ENCODE measurements at regions not wholly inside any gene's neighbourhood (a gene's known extent, or its start where the extent isn't known, plus 50 kb on each side); places are given as distances from the start of the nearest gene placed in this dataset.
"Not testable (repeated sequence)": the region's sequence is repeated elsewhere in the genome, so short reads cannot be mapped to it uniquely, and the experiment has no call there.

GRCh38 chr1:112829691-112830090, 114.6 kb upstream of the PPM1J start:
- not testable (repeated sequence) for H3K4me2 ChIP-seq (ENCODE audit: insufficient read depth, low read length, poor library complexity, severe bottlenecking); H3K4me3 ChIP-seq (ENCODE audit: low read length in 2 of 2); H3K18ac ChIP-seq (ENCODE audit: low read length); H3K9ac ChIP-seq (ENCODE audit: low read depth, low read length, poor library complexity); H3K27me3 ChIP-seq (ENCODE audit: control insufficient read depth in 3 of 3, insufficient read depth in 3 of 3, low read depth in 1 of 3, low read length in 3 of 3); H2BK15ac ChIP-seq (ENCODE audit: low read length); H2AFZ ChIP-seq (ENCODE audit: low read length); H4K91ac ChIP-seq (ENCODE audit: low read depth, low read length, poor library complexity); H3K4ac ChIP-seq (ENCODE audit: low read length); H3K23ac ChIP-seq (ENCODE audit: low read depth, low read length, poor library complexity); H2BK120ac ChIP-seq (ENCODE audit: low read depth, low read length); H3K36me3 ChIP-seq (replicated peaks in 1 of 2; ENCODE audit: control insufficient read depth in 2 of 2, insufficient read depth in 2 of 2, low read length in 2 of 2); H3K27ac ChIP-seq (replicated peaks; ENCODE audit: low read length); H4K8ac ChIP-seq (ENCODE audit: low read depth, low read length); H3K4me1 ChIP-seq (ENCODE audit: control insufficient read depth in 2 of 2, insufficient read depth in 1 of 2, low read depth in 1 of 2, low read length in 2 of 2); H3K79me1 ChIP-seq (ENCODE audit: low read depth, low read length); H3K14ac ChIP-seq (ENCODE audit: low read length); H2AK5ac ChIP-seq (ENCODE audit: low read depth, low read length); H2BK12ac ChIP-seq (ENCODE audit: low read length); DNase-seq (ENCODE audit: low spot score); H2BK5ac ChIP-seq (ENCODE audit: low read length); H3K9me3 ChIP-seq (replicated peaks in 1 of 2; ENCODE audit: control insufficient read depth in 2 of 2, insufficient read depth in 1 of 2, low read depth in 1 of 2, low read length in 2 of 2)
- no CpG with 5 or more reads among the region's 3 CpGs for WGBS, 2 donors (ENCODE audit: extremely low coverage in 2 of 2, insufficient read length in 2 of 2, insufficient replicate concordance in 1 of 2)

GRCh38 chr1:112828716-112829115, 113.6 kb upstream of the PPM1J start:
- Histone ChIP-seq H3K14ac (ENCODE audit: low read length) (no peak overlapping the region), H3K18ac (ENCODE audit: low read length) (no peak overlapping the region), H4K91ac (ENCODE audit: low read depth, low read length, poor library complexity) (no peak overlapping the region), H3K27ac (replicated peaks; ENCODE audit: low read length) (no peak overlapping the region), H3K23ac (ENCODE audit: low read depth, low read length, poor library complexity) (no peak overlapping the region), H3K9me3 (replicated peaks in 1 of 2; ENCODE audit: control insufficient read depth in 2 of 2, insufficient read depth in 1 of 2, low read depth in 1 of 2, low read length in 2 of 2) (no peaks in the 10 kb centered on the region), H3K4ac (ENCODE audit: low read length) (no peak overlapping the region), H2BK12ac (ENCODE audit: low read length) (no peak overlapping the region), H3K4me2 (ENCODE audit: insufficient read depth, low read length, poor library complexity, severe bottlenecking) (no peak overlapping the region), H3K4me1 (ENCODE audit: control insufficient read depth in 2 of 2, insufficient read depth in 1 of 2, low read depth in 1 of 2, low read length in 2 of 2) (no peaks in the 10 kb centered on the region), H2AK5ac (ENCODE audit: low read depth, low read length) (no peak overlapping the region), H3K27me3 (ENCODE audit: control insufficient read depth in 3 of 3, insufficient read depth in 3 of 3, low read depth in 1 of 3, low read length in 3 of 3) (peaks cover 0 to 3% (median 0%) of the 10 kb centered on the region in 3 experiments), H4K8ac (ENCODE audit: low read depth, low read length) (no peak overlapping the region), H3K79me1 (ENCODE audit: low read depth, low read length) (no peaks in the 10 kb centered on the region), H2BK120ac (ENCODE audit: low read depth, low read length) (no peak overlapping the region), H3K9ac (ENCODE audit: low read depth, low read length, poor library complexity) (no peak overlapping the region), H3K36me3 (replicated peaks in 1 of 2; ENCODE audit: control insufficient read depth in 2 of 2, insufficient read depth in 2 of 2, low read length in 2 of 2) (no peaks in the 10 kb centered on the region), H2BK5ac (ENCODE audit: low read length) (no peak overlapping the region), H2AFZ (ENCODE audit: low read length) (no peak overlapping the region), H2BK15ac (ENCODE audit: low read length) (no peak overlapping the region), H3K4me3 (ENCODE audit: low read length in 2 of 2) (no peak overlapping the region)
- WGBS, 2 donors (ENCODE audit: extremely low coverage in 2 of 2, insufficient read length in 2 of 2, insufficient replicate concordance in 1 of 2): no CpG with 5 or more reads among the region's 2 CpGs
- no peak for DNase-seq (ENCODE audit: low spot score)

GRCh38 chr1:112827391-112827790, 112.3 kb upstream of the PPM1J start:
- H2BK12ac ChIP-seq (ENCODE audit: low read length); H3K9ac ChIP-seq (ENCODE audit: low read depth, low read length, poor library complexity); H3K79me1 ChIP-seq (ENCODE audit: low read depth, low read length); H4K91ac ChIP-seq (ENCODE audit: low read depth, low read length, poor library complexity); H3K14ac ChIP-seq (ENCODE audit: low read length); H2AK5ac ChIP-seq (ENCODE audit: low read depth, low read length); H3K4me1 ChIP-seq (ENCODE audit: control insufficient read depth in 2 of 2, insufficient read depth in 1 of 2, low read depth in 1 of 2, low read length in 2 of 2); H3K9me3 ChIP-seq (replicated peaks in 1 of 2; ENCODE audit: control insufficient read depth in 2 of 2, insufficient read depth in 1 of 2, low read depth in 1 of 2, low read length in 2 of 2); H3K18ac ChIP-seq (ENCODE audit: low read length); H3K23ac ChIP-seq (ENCODE audit: low read depth, low read length, poor library complexity); H3K4ac ChIP-seq (ENCODE audit: low read length); H3K4me3 ChIP-seq (ENCODE audit: low read length in 2 of 2); H4K8ac ChIP-seq (ENCODE audit: low read depth, low read length); H2BK15ac ChIP-seq (ENCODE audit: low read length); H2BK5ac ChIP-seq (ENCODE audit: low read length); H2BK120ac ChIP-seq (ENCODE audit: low read depth, low read length); H3K4me2 ChIP-seq (ENCODE audit: insufficient read depth, low read length, poor library complexity, severe bottlenecking); H3K27me3 ChIP-seq (ENCODE audit: control insufficient read depth in 3 of 3, insufficient read depth in 3 of 3, low read depth in 1 of 3, low read length in 3 of 3); H3K27ac ChIP-seq (replicated peaks; ENCODE audit: low read length); DNase-seq (ENCODE audit: low spot score); H2AFZ ChIP-seq (ENCODE audit: low read length); H3K36me3 ChIP-seq (replicated peaks in 1 of 2; ENCODE audit: control insufficient read depth in 2 of 2, insufficient read depth in 2 of 2, low read length in 2 of 2): not testable (repeated sequence)
- WGBS, 2 donors (ENCODE audit: extremely low coverage in 2 of 2, insufficient read length in 2 of 2, insufficient replicate concordance in 1 of 2): no CpG with 5 or more reads among the region's 1 CpG

GRCh38 chr1:112826217-112826944, 111.2 kb upstream of the PPM1J start:
- H2AK5ac ChIP-seq (ENCODE audit: low read depth, low read length): no peak overlapping the region
- H3K23ac ChIP-seq (ENCODE audit: low read depth, low read length, poor library complexity): no peak overlapping the region
- H3K14ac ChIP-seq (ENCODE audit: low read length): no peak overlapping the region
- H3K27ac ChIP-seq (replicated peaks; ENCODE audit: low read length): no peak overlapping the region
- no peak overlapping the region for H2AFZ ChIP-seq (ENCODE audit: low read length)
- H3K4me2 ChIP-seq (ENCODE audit: insufficient read depth, low read length, poor library complexity, severe bottlenecking): no peak overlapping the region
- no peak overlapping the region for H3K4ac ChIP-seq (ENCODE audit: low read length)
- no peak overlapping the region for H2BK5ac ChIP-seq (ENCODE audit: low read length)
- no peak overlapping the region for H2BK120ac ChIP-seq (ENCODE audit: low read depth, low read length)
- no peak overlapping the region for H3K18ac ChIP-seq (ENCODE audit: low read length)
- peaks cover 0 to 9% of the 10 kb centered on the region in 2 donors for H3K4me1 ChIP-seq (ENCODE audit: control insufficient read depth in 2 of 2, insufficient read depth in 1 of 2, low read depth in 1 of 2, low read length in 2 of 2)
- peaks cover 0 to 3% (median 0%) of the 10 kb centered on the region in 3 experiments for H3K27me3 ChIP-seq (ENCODE audit: control insufficient read depth in 3 of 3, insufficient read depth in 3 of 3, low read depth in 1 of 3, low read length in 3 of 3)
- no peak overlapping the region for H2BK15ac ChIP-seq (ENCODE audit: low read length)
- H3K9ac ChIP-seq (ENCODE audit: low read depth, low read length, poor library complexity): no peak overlapping the region
- no CpG with 5 or more reads among the region's 16 CpGs for WGBS, 2 donors (ENCODE audit: extremely low coverage in 2 of 2, insufficient read length in 2 of 2, insufficient replicate concordance in 1 of 2)
- no peak for DNase-seq (ENCODE audit: low spot score)
- no peak overlapping the region for H4K91ac ChIP-seq (ENCODE audit: low read depth, low read length, poor library complexity)
- H3K36me3 ChIP-seq (replicated peaks in 1 of 2; ENCODE audit: control insufficient read depth in 2 of 2, insufficient read depth in 2 of 2, low read length in 2 of 2): no peaks in the 10 kb centered on the region
- no peak overlapping the region for H3K4me3 ChIP-seq (ENCODE audit: low read length in 2 of 2)
- H3K79me1 ChIP-seq (ENCODE audit: low read depth, low read length): no peaks in the 10 kb centered on the region
- no peaks in the 10 kb centered on the region for H3K9me3 ChIP-seq (replicated peaks in 1 of 2; ENCODE audit: control insufficient read depth in 2 of 2, insufficient read depth in 1 of 2, low read depth in 1 of 2, low read length in 2 of 2)
- H2BK12ac ChIP-seq (ENCODE audit: low read length): no peak overlapping the region
- no peak overlapping the region for H4K8ac ChIP-seq (ENCODE audit: low read depth, low read length)
